IPS-NIHi7 (cell line): ENCODE measurements at regions not wholly inside any gene's neighbourhood (a gene's known extent, or its start where the extent isn't known, plus 50 kb on each side); places are given as distances from the start of the nearest gene placed in this dataset.
A peak's percentile ranks its signal among the peaks of the same experiment; 100 is the strongest.
"Not testable (repeated sequence)": the region's sequence is repeated elsewhere in the genome, so short reads cannot be mapped to it uniquely, and the experiment has no call there.

Source experiments
- DNase-seq: peaks from one replicate; pipeline ENCODE4 v3.0.0; 2012; ENCODE audit warnings: mixed read lengths; ENCODE audit errors: extremely low spot score

- no peak for DNase-seq
These were observed 755.8 kb downstream of the PRIM2 start for GRCh38 chr6:58073263-58073662.

- DNase-seq = not testable (repeated sequence)
These were observed 772.6 kb downstream of the PRIM2 start for GRCh38 chr6:58090067-58090466.

- not testable (repeated sequence) for DNase-seq
These were observed 779.8 kb downstream of the PRIM2 start for GRCh38 chr6:58097251-58097650.

- DNase-seq = peak; percentile 8
These were observed 796.5 kb downstream of the PRIM2 start for GRCh38 chr6:58113960-58114359.

- not testable (repeated sequence) for DNase-seq
These were observed 799.7 kb downstream of the PRIM2 start for GRCh38 chr6:58117162-58117561.

- not testable (repeated sequence) for DNase-seq
These were observed 804.2 kb downstream of the PRIM2 start for GRCh38 chr6:58121616-58122015.

- not testable (repeated sequence) for DNase-seq
These were observed 806.3 kb downstream of the PRIM2 start for GRCh38 chr6:58123770-58124169.

- DNase-seq = not testable (repeated sequence)
These were observed 811.1 kb downstream of the PRIM2 start for GRCh38 chr6:58128549-58128948.

- DNase-seq = not testable (repeated sequence)
These were observed 811.7 kb downstream of the PRIM2 start for GRCh38 chr6:58129098-58129497.

- not testable (repeated sequence) for DNase-seq
These were observed 822.3 kb downstream of the PRIM2 start for GRCh38 chr6:58139746-58140145.

- not testable (repeated sequence) for DNase-seq
These were observed 853.6 kb downstream of the PRIM2 start for GRCh38 chr6:58171025-58171424.

GRCh38 chr6:58181557-58182065 is 864.2 kb downstream of the PRIM2 start:
- DNase-seq = not testable (repeated sequence)

GRCh38 chr6:58185300-58185699 is 867.9 kb downstream of the PRIM2 start:
- not testable (repeated sequence) for DNase-seq

GRCh38 chr6:58193209-58193608 is 875.8 kb downstream of the PRIM2 start:
- not testable (repeated sequence) for DNase-seq

GRCh38 chr6:58198301-58198700 is 880.9 kb downstream of the PRIM2 start:
- no peak for DNase-seq

GRCh38 chr6:58237124-58237523 is 919.7 kb downstream of the PRIM2 start:
- DNase-seq = not testable (repeated sequence)

- DNase-seq = not testable (repeated sequence)
These were observed 921.0 kb downstream of the PRIM2 start for GRCh38 chr6:58238421-58238820.

GRCh38 chr6:58257625-58258024 is 940.2 kb downstream of the PRIM2 start:
- not testable (repeated sequence) for DNase-seq

GRCh38 chr6:58290177-58290576 is 972.7 kb downstream of the PRIM2 start:
- DNase-seq = no peak

- not testable (repeated sequence) for DNase-seq
These were observed 973.9 kb downstream of the PRIM2 start for GRCh38 chr6:58291319-58291718.

- not testable (repeated sequence) for DNase-seq
These were observed 990.5 kb downstream of the PRIM2 start for GRCh38 chr6:58307901-58308300.

GRCh38 chr6:58332108-58332507 is 1014.7 kb downstream of the PRIM2 start:
- DNase-seq = not testable (repeated sequence)

GRCh38 chr6:58342287-58342686 is 1024.9 kb downstream of the PRIM2 start:
- not testable (repeated sequence) for DNase-seq

GRCh38 chr6:58347534-58347933 is 1030.1 kb downstream of the PRIM2 start:
- not testable (repeated sequence) for DNase-seq
